ENCODE measurements at regions not wholly inside any gene's neighbourhood (a gene's known extent, or its start where the extent isn't known, plus 50 kb on each side); places are given as distances from the start of the nearest gene placed in this dataset.

DNA sequence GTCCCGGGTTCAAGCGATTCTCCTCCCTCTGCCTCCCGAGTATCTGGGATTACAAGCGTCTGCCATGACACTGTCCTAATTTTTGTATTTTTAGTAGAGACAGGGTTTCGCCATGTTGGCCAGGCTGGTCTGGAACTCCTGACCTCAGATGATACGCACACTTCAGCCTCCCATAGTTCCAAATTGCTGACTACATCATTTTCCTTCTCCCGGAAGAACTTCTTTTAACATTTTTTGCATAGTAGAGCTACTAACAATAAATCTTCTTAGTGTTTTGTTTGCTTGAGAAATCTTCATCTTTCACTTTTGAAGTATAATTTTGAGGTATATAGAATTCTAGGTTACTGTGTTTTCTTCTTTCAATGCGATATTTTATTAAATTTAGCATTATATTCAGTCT, 1415.1 kb upstream of the RAG2 start:
- ChIA-PET POLR2A (no interaction called here), CTCF (no interaction called here)
- H3K27me3 Mint-ChIP-seq: no peaks in the 10 kb centered on the region
- no peaks in the 10 kb centered on the region for H3K4me1 ChIP-seq (ENCODE audit: control insufficient read depth in 1 of 2, extremely low read depth in 1 of 2, insufficient read depth in 2 of 2, low read length in 2 of 2)
- H3K27ac ChIP-seq (ENCODE audit: low read length): no peak overlapping the region
- no peak overlapping the region for H3K27ac Mint-ChIP-seq
- H3K9me3 Mint-ChIP-seq: peaks cover 0 to 18% (median 5%) of the 10 kb centered on the region in 3 donors
- H3K9me3 ChIP-seq: no peaks in the 10 kb centered on the region
- no peaks in the 10 kb centered on the region for H3K36me3 ChIP-seq (ENCODE audit: control insufficient read depth in 2 of 2, extremely low read depth in 1 of 2, insufficient read depth in 1 of 2, low read length in 1 of 2)
- H3K36me3 Mint-ChIP-seq: no peaks in the 10 kb centered on the region
- H3K27me3 ChIP-seq (replicated peaks in 1 of 2; ENCODE audit: control insufficient read depth in 2 of 2, extremely low read depth in 1 of 2, insufficient read depth in 2 of 2, low read length in 1 of 2): no peaks in the 10 kb centered on the region
- no CpG with 5 or more reads among the region's 8 CpGs for WGBS (ENCODE audit: insufficient coverage)
- ATAC-seq (replicated peaks in 1 of 4) (no peak), DNase-seq (no peak)
- H3K4me3 ChIP-seq (ENCODE audit: control insufficient read depth in 1 of 2, extremely low read depth in 1 of 2, low read length in 1 of 2): no peak overlapping the region
- H3K4me3 Mint-ChIP-seq: no peak overlapping the region
- no peaks in the 10 kb centered on the region for H3K4me1 Mint-ChIP-seq

DNA sequence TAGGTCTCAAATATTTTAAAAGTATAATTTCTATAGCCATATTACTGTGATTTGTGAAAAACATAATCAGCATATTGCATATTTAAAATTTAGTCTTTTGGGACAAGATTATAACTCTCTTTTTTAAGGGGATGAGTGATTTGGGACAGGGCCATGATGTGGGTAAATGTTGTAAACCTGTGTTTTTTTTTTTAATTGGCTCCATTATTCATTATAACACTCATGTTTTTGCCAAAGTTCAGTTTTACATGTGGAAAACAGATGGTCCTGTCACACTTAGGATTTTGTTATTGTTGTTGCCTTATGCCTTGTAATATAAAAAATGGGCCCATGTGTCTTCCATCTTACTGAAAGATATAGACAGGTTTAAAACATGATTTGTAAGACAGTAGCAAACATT, 1413.5 kb upstream of the RAG2 start:
- ChIA-PET CTCF (no interaction called here), POLR2A (no interaction called here)
- Mint-ChIP-seq H3K4me1 (no peaks in the 10 kb centered on the region), H3K36me3 (no peaks in the 10 kb centered on the region), H3K27ac (no peak overlapping the region), H3K27me3 (no peaks in the 10 kb centered on the region), H3K4me3 (no peak overlapping the region), H3K9me3 (peaks cover 0 to 13% (median 5%) of the 10 kb centered on the region in 3 donors)
- DNase-seq (no peak), ATAC-seq (replicated peaks in 1 of 4) (no peak)
- H3K27me3 ChIP-seq (replicated peaks in 1 of 2; ENCODE audit: control insufficient read depth in 2 of 2, extremely low read depth in 1 of 2, insufficient read depth in 2 of 2, low read length in 1 of 2): no peaks in the 10 kb centered on the region
- no peaks in the 10 kb centered on the region for H3K9me3 ChIP-seq
- H3K4me3 ChIP-seq (ENCODE audit: control insufficient read depth in 1 of 2, extremely low read depth in 1 of 2, low read length in 1 of 2): no peak overlapping the region
- H3K27ac ChIP-seq (ENCODE audit: low read length): no peak overlapping the region
- H3K4me1 ChIP-seq (ENCODE audit: control insufficient read depth in 1 of 2, extremely low read depth in 1 of 2, insufficient read depth in 2 of 2, low read length in 2 of 2): no peaks in the 10 kb centered on the region
- no peaks in the 10 kb centered on the region for H3K36me3 ChIP-seq (ENCODE audit: control insufficient read depth in 2 of 2, extremely low read depth in 1 of 2, insufficient read depth in 1 of 2, low read length in 1 of 2)

- no peaks in the 10 kb centered on the region for H3K4me1 Mint-ChIP-seq
- Histone ChIP-seq H3K4me1 (ENCODE audit: control insufficient read depth in 1 of 2, extremely low read depth in 1 of 2, insufficient read depth in 2 of 2, low read length in 2 of 2) (no peaks in the 10 kb centered on the region), H3K4me3 (ENCODE audit: control insufficient read depth in 1 of 2, extremely low read depth in 1 of 2, low read length in 1 of 2) (no peak overlapping the region), H3K9me3 (no peaks in the 10 kb centered on the region), H3K36me3 (ENCODE audit: control insufficient read depth in 2 of 2, extremely low read depth in 1 of 2, insufficient read depth in 1 of 2, low read length in 1 of 2) (no peaks in the 10 kb centered on the region), H3K27me3 (replicated peaks in 1 of 2; ENCODE audit: control insufficient read depth in 2 of 2, extremely low read depth in 1 of 2, insufficient read depth in 2 of 2, low read length in 1 of 2) (no peaks in the 10 kb centered on the region), H3K27ac (ENCODE audit: low read length) (no peak overlapping the region)
- H3K9me3 Mint-ChIP-seq: peaks cover 4 to 17% (median 5%) of the 10 kb centered on the region in 3 donors
- WGBS (ENCODE audit: insufficient coverage): no CpG with 5 or more reads among the region's 1 CpG
- no peak overlapping the region for H3K27ac Mint-ChIP-seq
- no peaks in the 10 kb centered on the region for H3K36me3 Mint-ChIP-seq
- CTCF ChIA-PET: no interaction called here
- DNase-seq (no peak), ATAC-seq (replicated peaks in 1 of 4) (no peak)
- no peaks in the 10 kb centered on the region for H3K27me3 Mint-ChIP-seq
- H3K4me3 Mint-ChIP-seq: no peak overlapping the region
- POLR2A ChIA-PET: no interaction called here
These were observed 1411.9 kb upstream of the RAG2 start for GRCh38 chr11:38009932-38010331.

DNA sequence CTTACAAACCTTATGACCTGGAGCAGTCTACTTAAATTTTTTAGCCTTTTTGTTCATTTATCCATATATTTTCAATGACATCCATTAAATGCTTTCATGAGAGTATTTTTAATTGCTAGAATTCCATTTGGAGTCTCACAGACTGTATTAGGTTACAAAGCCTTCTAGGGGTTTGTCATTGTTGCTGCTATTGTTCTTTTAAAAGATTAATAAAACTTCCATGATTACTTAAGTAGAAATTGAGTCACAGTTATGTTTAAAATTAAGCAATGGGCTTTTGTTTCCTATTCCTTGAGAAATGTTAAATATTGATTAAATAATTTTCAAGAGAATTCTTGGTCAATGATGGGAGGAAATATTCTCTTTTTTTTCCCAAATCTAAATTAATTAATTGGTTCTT, 1408.4 kb upstream of the RAG2 start:
- Mint-ChIP-seq H3K4me1 (no peaks in the 10 kb centered on the region), H3K9me3 (peaks cover 13 to 25% (median 14%) of the 10 kb centered on the region in 3 donors), H3K27ac (no peak overlapping the region), H3K27me3 (no peaks in the 10 kb centered on the region), H3K4me3 (no peak overlapping the region), H3K36me3 (no peaks in the 10 kb centered on the region)
- ATAC-seq (replicated peaks in 1 of 4) (no peak), DNase-seq (no peak)
- Histone ChIP-seq H3K4me1 (ENCODE audit: control insufficient read depth in 1 of 2, extremely low read depth in 1 of 2, insufficient read depth in 2 of 2, low read length in 2 of 2) (no peaks in the 10 kb centered on the region), H3K4me3 (ENCODE audit: control insufficient read depth in 1 of 2, extremely low read depth in 1 of 2, low read length in 1 of 2) (no peak overlapping the region), H3K9me3 (no peaks in the 10 kb centered on the region), H3K36me3 (ENCODE audit: control insufficient read depth in 2 of 2, extremely low read depth in 1 of 2, insufficient read depth in 1 of 2, low read length in 1 of 2) (no peaks in the 10 kb centered on the region), H3K27ac (ENCODE audit: low read length) (no peak overlapping the region), H3K27me3 (replicated peaks in 1 of 2; ENCODE audit: control insufficient read depth in 2 of 2, extremely low read depth in 1 of 2, insufficient read depth in 2 of 2, low read length in 1 of 2) (no peaks in the 10 kb centered on the region)
- CTCF ChIA-PET: no interaction called here
- POLR2A ChIA-PET: no interaction called here

GRCh38 chr11:38005597-38005996, 1407.6 kb upstream of the RAG2 start:
- H3K36me3 Mint-ChIP-seq: no peaks in the 10 kb centered on the region
- H3K36me3 ChIP-seq (ENCODE audit: control insufficient read depth in 2 of 2, extremely low read depth in 1 of 2, insufficient read depth in 1 of 2, low read length in 1 of 2): no peaks in the 10 kb centered on the region
- no peaks in the 10 kb centered on the region for H3K4me1 Mint-ChIP-seq
- peaks cover 13 to 25% (median 14%) of the 10 kb centered on the region in 3 donors for H3K9me3 Mint-ChIP-seq
- DNase-seq: no peak
- no peak overlapping the region for H3K27ac Mint-ChIP-seq
- ChIA-PET POLR2A (no interaction called here), CTCF (no interaction called here)
- no peak overlapping the region for H3K4me3 ChIP-seq (ENCODE audit: control insufficient read depth in 1 of 2, extremely low read depth in 1 of 2, low read length in 1 of 2)
- no peak overlapping the region for H3K27ac ChIP-seq (ENCODE audit: low read length)
- no peaks in the 10 kb centered on the region for H3K27me3 Mint-ChIP-seq
- no peaks in the 10 kb centered on the region for H3K27me3 ChIP-seq (replicated peaks in 1 of 2; ENCODE audit: control insufficient read depth in 2 of 2, extremely low read depth in 1 of 2, insufficient read depth in 2 of 2, low read length in 1 of 2)
- no CpG with 5 or more reads among the region's 2 CpGs for WGBS (ENCODE audit: insufficient coverage)
- H3K4me1 ChIP-seq (ENCODE audit: control insufficient read depth in 1 of 2, extremely low read depth in 1 of 2, insufficient read depth in 2 of 2, low read length in 2 of 2): no peaks in the 10 kb centered on the region
- ATAC-seq (replicated peaks in 1 of 4): no peak
- no peaks in the 10 kb centered on the region for H3K9me3 ChIP-seq
- H3K4me3 Mint-ChIP-seq: no peak overlapping the region

DNA sequence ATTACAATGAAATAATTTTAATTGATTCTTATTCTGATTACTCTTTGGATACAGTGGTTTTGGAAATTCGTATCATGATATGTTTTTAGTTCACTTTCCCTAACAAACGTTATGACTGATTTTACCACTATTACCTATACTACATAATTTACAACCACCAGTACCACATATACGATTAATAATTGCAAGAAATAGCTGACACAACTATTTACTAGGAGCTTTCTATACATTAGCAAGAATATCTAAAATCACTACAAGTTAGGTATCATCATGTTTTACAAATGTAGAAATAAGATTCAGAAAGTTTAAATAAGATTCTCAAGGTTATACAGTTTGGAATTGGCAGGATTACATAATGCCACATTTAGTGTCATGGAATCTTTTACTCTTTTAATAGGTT, 1401.1 kb upstream of the RAG2 start:
- no peaks in the 10 kb centered on the region for H3K27me3 Mint-ChIP-seq
- ChIA-PET POLR2A (no interaction called here), CTCF (no interaction called here)
- H3K4me3 Mint-ChIP-seq: no peak overlapping the region
- H3K4me3 ChIP-seq (ENCODE audit: control insufficient read depth in 1 of 2, extremely low read depth in 1 of 2, low read length in 1 of 2): no peak overlapping the region
- no CpG with 5 or more reads among the region's 3 CpGs for WGBS (ENCODE audit: insufficient coverage)
- no peaks in the 10 kb centered on the region for H3K9me3 ChIP-seq
- DNase-seq: no peak
- no peaks in the 10 kb centered on the region for H3K27me3 ChIP-seq (replicated peaks in 1 of 2; ENCODE audit: control insufficient read depth in 2 of 2, extremely low read depth in 1 of 2, insufficient read depth in 2 of 2, low read length in 1 of 2)
- H3K27ac Mint-ChIP-seq: no peak overlapping the region
- no peaks in the 10 kb centered on the region for H3K36me3 Mint-ChIP-seq
- no peaks in the 10 kb centered on the region for H3K4me1 ChIP-seq (ENCODE audit: control insufficient read depth in 1 of 2, extremely low read depth in 1 of 2, insufficient read depth in 2 of 2, low read length in 2 of 2)
- H3K4me1 Mint-ChIP-seq: no peaks in the 10 kb centered on the region
- no peaks in the 10 kb centered on the region for H3K36me3 ChIP-seq (ENCODE audit: control insufficient read depth in 2 of 2, extremely low read depth in 1 of 2, insufficient read depth in 1 of 2, low read length in 1 of 2)
- no peak overlapping the region for H3K27ac ChIP-seq (ENCODE audit: low read length)
- peaks cover 9 to 16% (median 15%) of the 10 kb centered on the region in 3 donors for H3K9me3 Mint-ChIP-seq
- ATAC-seq (replicated peaks in 1 of 4): no peak

GRCh38 chr11:37995886-37996285, 1397.8 kb upstream of the RAG2 start:
- Mint-ChIP-seq H3K36me3 (no peaks in the 10 kb centered on the region), H3K27ac (no peak overlapping the region), H3K4me3 (no peak overlapping the region), H3K27me3 (no peaks in the 10 kb centered on the region), H3K4me1 (no peaks in the 10 kb centered on the region), H3K9me3 (peaks cover 0 to 14% (median 9%) of the 10 kb centered on the region in 3 donors)
- ChIA-PET CTCF (no interaction called here), POLR2A (no interaction called here)
- H3K9me3 ChIP-seq: no peaks in the 10 kb centered on the region
- H3K27me3 ChIP-seq (replicated peaks in 1 of 2; ENCODE audit: control insufficient read depth in 2 of 2, extremely low read depth in 1 of 2, insufficient read depth in 2 of 2, low read length in 1 of 2): no peaks in the 10 kb centered on the region
- 100% methylated on average over 1 of the region's 2 CpGs for WGBS (ENCODE audit: insufficient coverage)
- no peak overlapping the region for H3K4me3 ChIP-seq (ENCODE audit: control insufficient read depth in 1 of 2, extremely low read depth in 1 of 2, low read length in 1 of 2)
- no peaks in the 10 kb centered on the region for H3K36me3 ChIP-seq (ENCODE audit: control insufficient read depth in 2 of 2, extremely low read depth in 1 of 2, insufficient read depth in 1 of 2, low read length in 1 of 2)
- no peaks in the 10 kb centered on the region for H3K4me1 ChIP-seq (ENCODE audit: control insufficient read depth in 1 of 2, extremely low read depth in 1 of 2, insufficient read depth in 2 of 2, low read length in 2 of 2)
- DNase-seq (no peak), ATAC-seq (replicated peaks in 1 of 4) (no peak)
- no peak overlapping the region for H3K27ac ChIP-seq (ENCODE audit: low read length)

Measured in T-cell (primary cell).